CD4-positive, CD25-positive, alpha-beta regulatory T cell (primary cell): ENCODE measurements at regions not wholly inside any gene's neighbourhood (a gene's known extent, or its start where the extent isn't known, plus 50 kb on each side); places are given as distances from the start of the nearest gene placed in this dataset.
"Not testable (repeated sequence)": the region's sequence is repeated elsewhere in the genome, so short reads cannot be mapped to it uniquely, and the experiment has no call there.

Experiments used
- ATAC-seq, 2 donors: fragments of 150-1000 bp; cut with Tn5 transposase; one replicate each; pipeline ENCODE4 v1.10.0; 2021; ENCODE audit warnings: low read depth in 2 of 2, moderate number of reproducible peaks in 2 of 2, moderate library complexity in 1 of 2
- DNase-seq, 3 donors: peaks; one replicate each; pipeline versions ENCODE4 v3.0.0 to v3.0.0-alpha.2; 2012 to 2022; ENCODE audit warnings: mixed read lengths in 1 of 3
- H3K27ac ChIP-seq: one replicate; pipeline ENCODE4 v1.7.0; 2013; ENCODE audit warnings: mild to moderate bottlenecking, low read length; ENCODE audit not compliant: insufficient read depth, poor library complexity, severe bottlenecking
- H3K27me3 ChIP-seq: one replicate; pipeline ENCODE4 v1.7.0; 2013; ENCODE audit warnings: low read length; ENCODE audit not compliant: control insufficient read depth, insufficient read depth
- H3K36me3 ChIP-seq: one replicate; pipeline ENCODE4 v1.7.0; 2013; ENCODE audit warnings: mild to moderate bottlenecking, low read length, moderate library complexity; ENCODE audit not compliant: control insufficient read depth, insufficient read depth
- H3K4me1 ChIP-seq: 2 replicates; pipeline ENCODE4 v1.7.0; 2013; ENCODE audit warnings: mild to moderate bottlenecking, low read length; ENCODE audit not compliant: insufficient read depth, control insufficient read depth, poor library complexity, severe bottlenecking
- H3K4me3 ChIP-seq: one replicate; pipeline ENCODE4 v1.7.0; 2013; ENCODE audit warnings: low read depth, mild to moderate bottlenecking, low read length, moderate library complexity
- H3K9me3 ChIP-seq, 2 experiments: 1 replicate in 1 of 2; 2 replicates in 1 of 2; pipeline ENCODE4 v1.7.0; 2013; ENCODE audit warnings: low read length in 2 of 2, mild to moderate bottlenecking in 1 of 2, moderate library complexity in 1 of 2; ENCODE audit not compliant: control insufficient read depth in 2 of 2
- H3K27ac Mint-ChIP-seq, 3 donors: one replicate each; pipeline ENCODE4 v1.8.0; 2020 to 2022; ENCODE audit warnings: mild to moderate bottlenecking in 3 of 3, mixed read lengths in 3 of 3, moderate library complexity in 2 of 3
- H3K27me3 Mint-ChIP-seq: one replicate; pipeline ENCODE4 v1.8.0; 2022; ENCODE audit warnings: mild to moderate bottlenecking, mixed read lengths
- H3K36me3 Mint-ChIP-seq: one replicate; pipeline ENCODE4 v1.8.0; 2020; ENCODE audit warnings: mixed read lengths
- H3K4me1 Mint-ChIP-seq, 4 donors: one replicate each; pipeline ENCODE4 v1.8.0; 2020 to 2022; ENCODE audit warnings: mixed read lengths in 4 of 4, mild to moderate bottlenecking in 1 of 4
- H3K4me3 Mint-ChIP-seq, 4 donors: one replicate each; pipeline ENCODE4 v1.8.0; 2020 to 2022; ENCODE audit warnings: mild to moderate bottlenecking in 4 of 4, mixed read lengths in 4 of 4, moderate library complexity in 3 of 4
- H3K9me3 Mint-ChIP-seq, 7 donors: one replicate each; pipeline ENCODE4 v1.8.0; 2020 to 2022; ENCODE audit warnings: mixed read lengths in 7 of 7, mild to moderate bottlenecking in 3 of 7, moderate library complexity in 2 of 7

DNA sequence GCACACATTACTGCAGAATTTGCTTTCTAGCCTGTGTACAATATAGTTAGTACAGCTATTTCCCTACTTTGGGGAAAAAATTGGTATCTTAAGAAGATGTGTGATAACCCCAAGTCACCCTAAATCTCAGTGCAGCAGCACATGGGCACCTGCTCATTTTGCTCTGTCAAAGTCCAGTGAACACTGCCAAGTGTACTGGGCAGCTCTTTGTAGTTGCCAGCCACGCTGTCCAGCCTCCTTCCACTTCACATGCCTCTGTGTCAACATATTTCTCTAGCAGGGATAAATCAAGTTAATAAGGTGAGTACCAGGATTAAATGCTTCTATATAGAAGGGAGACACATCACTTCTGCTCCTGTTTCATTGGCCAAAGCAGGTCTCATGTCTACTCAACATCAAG is 87.1 kb upstream of the CDC14C start:
- ATAC-seq (no peak), DNase-seq (no peak)
- Histone ChIP-seq H3K9me3 (no peaks in the 10 kb centered on the region), H3K27ac (no peak overlapping the region), H3K36me3 (no peaks in the 10 kb centered on the region), H3K4me3 (no peak overlapping the region), H3K27me3 (no peaks in the 10 kb centered on the region), H3K4me1 (no peaks in the 10 kb centered on the region)
- Mint-ChIP-seq H3K27me3 (no peaks in the 10 kb centered on the region), H3K4me3 (no peak overlapping the region), H3K36me3 (no peaks in the 10 kb centered on the region), H3K27ac (no peak overlapping the region), H3K4me1 (no peaks in the 10 kb centered on the region), H3K9me3 (peaks cover 0 to 5% (median 4%) of the 10 kb centered on the region in 7 donors)

GRCh38 chr7:48839108-48839507 is 85.2 kb upstream of the CDC14C start:
- H3K9me3 Mint-ChIP-seq = peaks cover 0 to 5% (median 3%) of the 10 kb centered on the region in 7 donors

DNA sequence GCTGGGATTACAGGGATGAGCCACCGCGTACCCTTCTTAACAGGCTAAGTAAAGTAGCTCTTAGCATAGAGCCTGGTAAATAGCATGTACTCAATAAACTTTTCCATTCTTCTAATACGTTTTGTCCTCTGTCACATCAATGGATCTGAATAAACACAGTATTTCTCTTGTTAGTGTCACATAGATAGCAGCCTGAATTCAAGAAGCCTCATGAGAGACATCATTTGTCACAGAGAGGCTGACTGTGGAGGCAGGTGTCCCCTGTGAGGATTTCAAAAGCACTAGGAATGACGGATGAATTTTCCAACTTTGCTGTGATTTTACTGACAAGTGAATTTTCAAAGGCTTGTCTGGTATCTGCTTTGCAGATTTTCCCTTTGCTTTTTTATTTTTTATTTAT is 82.6 kb upstream of the CDC14C start:
- DNase-seq (no peak), ATAC-seq (no peak)
- Mint-ChIP-seq H3K27ac (no peak overlapping the region), H3K4me1 (no peaks in the 10 kb centered on the region), H3K9me3 (peaks cover 0 to 7% (median 2%) of the 10 kb centered on the region in 7 donors), H3K27me3 (no peaks in the 10 kb centered on the region), H3K4me3 (no peak overlapping the region), H3K36me3 (no peaks in the 10 kb centered on the region)
- Histone ChIP-seq H3K36me3 (no peaks in the 10 kb centered on the region), H3K27me3 (no peaks in the 10 kb centered on the region), H3K27ac (no peak overlapping the region), H3K4me1 (no peaks in the 10 kb centered on the region), H3K9me3 (no peaks in the 10 kb centered on the region), H3K4me3 (no peak overlapping the region)

More at GRCh38 chr7:48839108-48839507, 85.2 kb upstream of the CDC14C start:
- H3K36me3 ChIP-seq = no peaks in the 10 kb centered on the region
- no peak overlapping the region for H3K27ac Mint-ChIP-seq
- H3K4me3 Mint-ChIP-seq = no peak overlapping the region
- H3K4me1 Mint-ChIP-seq = no peaks in the 10 kb centered on the region
- no peak for DNase-seq
- H3K9me3 ChIP-seq = no peaks in the 10 kb centered on the region
- no peak overlapping the region for H3K4me3 ChIP-seq
- no peak overlapping the region for H3K27ac ChIP-seq
- no peaks in the 10 kb centered on the region for H3K36me3 Mint-ChIP-seq
- H3K27me3 Mint-ChIP-seq = no peaks in the 10 kb centered on the region
- H3K4me1 ChIP-seq = no peaks in the 10 kb centered on the region
- ATAC-seq = no peak
- H3K27me3 ChIP-seq = no peaks in the 10 kb centered on the region

DNA sequence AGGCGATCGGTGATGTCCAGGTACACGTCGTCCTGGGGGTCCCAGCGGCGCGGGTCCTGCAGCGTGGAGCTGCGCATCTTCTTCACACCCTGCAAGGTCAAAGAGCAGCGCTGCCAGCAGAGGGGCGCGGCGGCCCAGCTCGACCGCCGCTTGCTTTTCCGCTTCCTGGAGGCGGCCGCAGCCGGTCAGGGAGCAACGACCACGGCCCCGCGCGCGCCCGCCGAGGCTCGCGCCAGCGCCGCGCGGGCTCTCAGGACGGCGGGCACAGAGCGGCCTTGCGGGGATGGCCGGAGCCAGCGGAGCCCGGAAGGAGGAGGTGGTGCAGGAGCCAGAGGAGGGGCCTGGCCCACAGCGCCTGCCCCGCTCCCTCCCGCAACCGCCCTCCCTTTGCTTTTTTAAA is 76.4 kb upstream of the CDC14C start:
- no peak overlapping the region for H3K4me3 Mint-ChIP-seq
- Histone ChIP-seq H3K36me3 (no peaks in the 10 kb centered on the region), H3K27ac (no peak overlapping the region), H3K9me3 (no peaks in the 10 kb centered on the region), H3K4me1 (no peaks in the 10 kb centered on the region), H3K27me3 (no peaks in the 10 kb centered on the region), H3K4me3 (no peak overlapping the region)
- DNase-seq (no peak), ATAC-seq (no peak)
- no peak overlapping the region for H3K27ac Mint-ChIP-seq
- peaks cover 0 to 4% (median 2%) of the 10 kb centered on the region in 7 donors for H3K9me3 Mint-ChIP-seq
- no peaks in the 10 kb centered on the region for H3K36me3 Mint-ChIP-seq
- H3K27me3 Mint-ChIP-seq = no peaks in the 10 kb centered on the region
- H3K4me1 Mint-ChIP-seq = no peaks in the 10 kb centered on the region

DNA sequence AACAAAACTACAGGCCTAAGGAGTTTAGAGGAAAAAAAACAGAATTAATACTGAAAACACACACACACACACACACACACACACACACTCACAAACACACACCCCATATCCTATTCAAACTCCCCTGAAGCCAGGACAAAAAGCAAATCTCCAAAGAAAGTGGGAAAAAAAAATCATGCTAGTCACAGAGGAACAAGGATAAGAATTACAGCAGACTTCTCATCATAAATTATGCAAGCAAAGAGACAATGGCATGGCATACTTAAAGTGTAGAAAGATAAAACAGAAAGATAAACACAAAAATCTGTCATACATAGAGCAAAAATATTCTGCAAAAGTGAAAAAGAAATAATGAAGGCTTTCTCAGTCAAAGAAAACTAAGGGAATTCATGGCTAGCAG is 63.9 kb upstream of the CDC14C start:
- not testable (repeated sequence) for H3K27ac ChIP-seq, H3K4me3 Mint-ChIP-seq, H3K36me3 Mint-ChIP-seq, H3K4me1 Mint-ChIP-seq, ATAC-seq, H3K36me3 ChIP-seq, H3K9me3 ChIP-seq, H3K27me3 Mint-ChIP-seq, H3K4me3 ChIP-seq, DNase-seq, H3K27me3 ChIP-seq, H3K4me1 ChIP-seq
- Mint-ChIP-seq H3K27ac (peak overlapping the region in 1 of 3 donors; percentile 91), H3K9me3 (peaks cover 0 to 20% (median 9%) of the 10 kb centered on the region in 7 donors)

- Histone ChIP-seq H3K9me3 (no peaks in the 10 kb centered on the region), H3K36me3 (no peaks in the 10 kb centered on the region), H3K27ac (no peak overlapping the region), H3K4me1 (no peaks in the 10 kb centered on the region), H3K27me3 (no peaks in the 10 kb centered on the region), H3K4me3 (no peak overlapping the region)
- Mint-ChIP-seq H3K9me3 (peaks cover 0 to 7% (median 0%) of the 10 kb centered on the region in 7 donors), H3K4me1 (no peaks in the 10 kb centered on the region), H3K4me3 (no peak overlapping the region), H3K27me3 (no peaks in the 10 kb centered on the region), H3K27ac (no peak overlapping the region), H3K36me3 (no peaks in the 10 kb centered on the region)
- ATAC-seq = no peak
- no peak for DNase-seq
Measured at GRCh38 chr7:48868916-48869315, 55.4 kb upstream of the CDC14C start.

DNA sequence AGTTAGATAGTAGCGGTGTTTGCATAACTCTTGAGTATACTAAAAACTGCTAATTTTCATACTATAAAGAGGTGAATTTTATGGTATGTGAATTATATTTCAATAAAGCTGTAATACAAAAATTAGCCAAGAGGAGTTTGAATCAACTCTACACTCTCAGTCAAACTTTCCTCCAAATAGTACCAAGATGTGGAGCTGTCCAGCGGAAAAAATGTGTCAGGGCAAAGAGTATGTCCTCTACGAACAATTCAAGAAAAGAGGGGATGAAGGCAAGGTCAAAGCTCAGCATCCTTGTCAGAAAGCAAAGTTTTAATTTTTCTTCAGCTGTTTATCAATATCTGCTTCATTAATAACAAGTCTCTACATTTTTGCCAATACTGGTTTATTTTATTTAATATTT is 51.8 kb upstream of the CDC14C start:
- no peaks in the 10 kb centered on the region for H3K27me3 ChIP-seq
- no peaks in the 10 kb centered on the region for H3K4me1 ChIP-seq
- DNase-seq (no peak), ATAC-seq (no peak)
- no peaks in the 10 kb centered on the region for H3K27me3 Mint-ChIP-seq
- no peaks in the 10 kb centered on the region for H3K36me3 ChIP-seq
- peaks cover 0 to 6% of the 10 kb centered on the region in 2 experiments for H3K9me3 ChIP-seq
- H3K27ac ChIP-seq = no peak overlapping the region
- peaks cover 0 to 2% (median 0%) of the 10 kb centered on the region in 7 donors for H3K9me3 Mint-ChIP-seq
- no peaks in the 10 kb centered on the region for H3K4me1 Mint-ChIP-seq
- no peak overlapping the region for H3K4me3 Mint-ChIP-seq
- H3K36me3 Mint-ChIP-seq = no peaks in the 10 kb centered on the region
- H3K4me3 ChIP-seq = no peak overlapping the region
- no peak overlapping the region for H3K27ac Mint-ChIP-seq
